ENCODE measurements at regions not wholly inside any gene's neighbourhood (a gene's known extent, or its start where the extent isn't known, plus 50 kb on each side); places are given as distances from the start of the nearest gene placed in this dataset.

DNA sequence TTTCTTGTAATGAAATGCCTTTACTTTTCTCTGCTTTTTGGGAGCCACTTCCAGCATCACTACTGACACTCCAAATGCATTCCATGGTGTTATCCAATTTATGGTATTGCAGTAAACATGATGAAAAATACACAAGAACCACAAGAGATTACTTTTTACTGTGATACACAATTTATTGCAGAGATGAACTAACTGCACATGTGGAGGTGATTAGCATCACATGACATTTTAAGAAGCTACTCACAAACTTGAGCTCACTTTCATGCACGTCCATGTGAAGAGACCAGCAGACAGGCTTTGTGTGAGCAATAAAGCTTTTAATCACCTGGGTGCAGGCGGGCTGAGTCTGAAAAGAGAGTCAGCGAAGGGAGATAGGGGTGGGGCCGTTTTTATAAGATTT, 780.5 kb upstream of the GOT2 start:
- CTCF ChIA-PET: no interaction called here
- TF ChIP-seq, protein P1, sequence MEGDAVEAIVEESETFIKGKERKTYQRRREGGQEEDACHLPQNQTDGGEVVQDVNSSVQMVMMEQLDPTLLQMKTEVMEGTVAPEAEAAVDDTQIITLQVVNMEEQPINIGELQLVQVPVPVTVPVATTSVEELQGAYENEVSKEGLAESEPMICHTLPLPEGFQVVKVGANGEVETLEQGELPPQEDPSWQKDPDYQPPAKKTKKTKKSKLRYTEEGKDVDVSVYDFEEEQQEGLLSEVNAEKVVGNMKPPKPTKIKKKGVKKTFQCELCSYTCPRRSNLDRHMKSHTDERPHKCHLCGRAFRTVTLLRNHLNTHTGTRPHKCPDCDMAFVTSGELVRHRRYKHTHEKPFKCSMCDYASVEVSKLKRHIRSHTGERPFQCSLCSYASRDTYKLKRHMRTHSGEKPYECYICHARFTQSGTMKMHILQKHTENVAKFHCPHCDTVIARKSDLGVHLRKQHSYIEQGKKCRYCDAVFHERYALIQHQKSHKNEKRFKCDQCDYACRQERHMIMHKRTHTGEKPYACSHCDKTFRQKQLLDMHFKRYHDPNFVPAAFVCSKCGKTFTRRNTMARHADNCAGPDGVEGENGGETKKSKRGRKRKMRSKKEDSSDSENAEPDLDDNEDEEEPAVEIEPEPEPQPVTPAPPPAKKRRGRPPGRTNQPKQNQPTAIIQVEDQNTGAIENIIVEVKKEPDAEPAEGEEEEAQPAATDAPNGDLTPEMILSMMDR (conservative IDR thresholded peaks at IDR 0.05; ENCODE audit: low read depth, low read length): no peak
- TF ChIP-seq EZH2 (IDR thresholded peaks at IDR 0.05; ENCODE audit: low read length, unreplicated experiment) (no peak), EZH2phosphoT487 (IDR thresholded peaks at IDR 0.05; ENCODE audit: borderline replicate concordance, low read length) (no peak)

DNA sequence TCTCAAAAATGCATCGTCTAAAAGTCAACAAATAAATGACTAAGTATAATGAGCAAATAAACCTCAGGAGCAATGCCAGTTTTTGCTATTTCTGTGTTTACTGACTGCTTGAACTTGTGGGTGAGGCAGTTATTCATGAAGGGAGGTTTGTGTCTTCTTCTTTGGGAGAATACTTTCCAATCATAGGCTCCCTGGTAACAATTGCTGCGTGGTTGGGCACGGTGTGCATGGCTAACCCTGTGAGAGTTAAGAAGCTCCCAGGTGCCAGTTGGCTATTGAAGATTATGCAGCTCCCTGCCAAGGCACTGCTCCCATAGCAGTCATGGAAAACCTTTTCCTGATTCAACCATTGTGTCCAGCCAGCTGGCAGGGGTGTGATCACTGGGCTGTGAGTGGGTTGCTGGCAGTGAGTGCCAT, 775.9 kb upstream of the GOT2 start:
- Histone ChIP-seq H3K4me1 (ENCODE audit: insufficient read depth, low read length) (peaks cover 13% of the 10 kb centered on the region), H3K9ac (ENCODE audit: low read length) (no peak overlapping the region), H3K36me3 (ENCODE audit: low read depth, low read length) (no peaks in the 10 kb centered on the region), H3K4me2 (ENCODE audit: low read length) (peak overlapping the region; percentile 42), H3K4me3 (ENCODE audit: low read length) (no peak overlapping the region; the same call in 1 of the 2 replicates), H3K9me3 (ENCODE audit: low read length) (no peaks in the 10 kb centered on the region), H4K20me1 (ENCODE audit: low read length) (no peaks in the 10 kb centered on the region), H3K9me2 (replicated peaks; ENCODE audit: low read length) (no peaks in the 10 kb centered on the region), H3K27ac (ENCODE audit: low read length) (peak overlapping the region; percentile 66), H2AFZ (ENCODE audit: low read length) (no peak overlapping the region), H3K27me3 (ENCODE audit: low read length) (no peaks in the 10 kb centered on the region), H3K79me2 (ENCODE audit: low read length) (no peaks in the 10 kb centered on the region), H3F3A (ENCODE audit: low read length, unreplicated experiment) (no peaks in the 10 kb centered on the region)
- TF ChIP-seq EZH2phosphoT487 (IDR thresholded peaks at IDR 0.05; ENCODE audit: borderline replicate concordance, low read length) (no peak), EZH2 (IDR thresholded peaks at IDR 0.05; ENCODE audit: low read length, unreplicated experiment) (no peak)
- TF ChIP-seq, protein P1 (conservative IDR thresholded peaks at IDR 0.05; ENCODE audit: low read depth, low read length): no peak
- intact Hi-C loops (cut with micrococcal nuclease): no loop called here
- ATAC-seq: peak; percentile 15
- no TSS peak for BruUV-seq (replicated peaks)
- ChIA-PET POLR2A (ENCODE audit: unreplicated experiment) (no interaction called here), CTCF (no interaction called here)
- DNase-seq: peak; percentile 85

More for the DNA sequence above, 780.5 kb upstream of the GOT2 start:
- no peak for ATAC-seq
- no peaks in the 10 kb centered on the region for H3K36me3 ChIP-seq (ENCODE audit: low read depth, low read length)
- no peak overlapping the region for H3K27ac ChIP-seq (ENCODE audit: low read length)
- H4K20me1 ChIP-seq (ENCODE audit: low read length): no peaks in the 10 kb centered on the region
- DNase-seq: no peak
- no peaks in the 10 kb centered on the region for H3K79me2 ChIP-seq (ENCODE audit: low read length)
- no peaks in the 10 kb centered on the region for H3K9me2 ChIP-seq (replicated peaks; ENCODE audit: low read length)
- no peaks in the 10 kb centered on the region for H3F3A ChIP-seq (ENCODE audit: low read length, unreplicated experiment)
- no peak overlapping the region for H3K9ac ChIP-seq (ENCODE audit: low read length)
- POLR2A ChIA-PET (ENCODE audit: unreplicated experiment): no interaction called here
- no peak overlapping the region for H3K4me3 ChIP-seq (ENCODE audit: low read length)
- H3K4me2 ChIP-seq (ENCODE audit: low read length): no peak overlapping the region
- no TSS peak for BruUV-seq (replicated peaks)
- H3K9me3 ChIP-seq (ENCODE audit: low read length): no peaks in the 10 kb centered on the region
- H3K4me1 ChIP-seq (ENCODE audit: insufficient read depth, low read length): peaks cover 10% of the 10 kb centered on the region
- no peak overlapping the region for H2AFZ ChIP-seq (ENCODE audit: low read length)
- intact Hi-C loops (cut with micrococcal nuclease): no loop called here
- no peaks in the 10 kb centered on the region for H3K27me3 ChIP-seq (ENCODE audit: low read length)

DNA sequence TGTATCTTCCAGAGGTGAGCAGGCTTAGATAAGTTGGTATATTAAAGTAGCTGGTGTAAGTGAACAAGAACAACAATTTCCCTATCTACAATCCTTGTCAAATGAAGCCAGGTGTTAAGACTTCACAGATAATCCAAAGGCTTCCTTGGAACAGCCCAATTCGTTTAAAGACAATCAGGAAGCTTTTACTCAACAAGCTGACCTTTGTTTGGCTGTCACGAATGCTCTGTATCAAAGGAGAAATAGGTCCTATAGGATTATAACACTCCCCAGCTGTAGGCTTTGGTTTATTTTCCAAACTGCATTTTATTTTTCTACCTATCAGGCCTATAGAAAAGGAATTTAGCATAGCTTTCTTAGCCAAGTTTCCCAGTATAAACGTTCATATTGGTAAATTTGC, 766.5 kb upstream of the GOT2 start:
- BruUV-seq (replicated peaks): no TSS peak
- ChIA-PET CTCF (no interaction called here), POLR2A (ENCODE audit: unreplicated experiment) (no interaction called here)
- H3K4me1 ChIP-seq (ENCODE audit: insufficient read depth, low read length): no peaks in the 10 kb centered on the region
- intact Hi-C loops (cut with micrococcal nuclease): no loop called here
- no peak overlapping the region for H3K4me2 ChIP-seq (ENCODE audit: low read length)
- H3K36me3 ChIP-seq (ENCODE audit: low read depth, low read length): no peaks in the 10 kb centered on the region
- no peak for TF ChIP-seq EZH2phosphoT487 (IDR thresholded peaks at IDR 0.05; ENCODE audit: borderline replicate concordance, low read length)
- TF ChIP-seq, protein P1 (conservative IDR thresholded peaks at IDR 0.05; ENCODE audit: low read depth, low read length): no peak
- no peak for TF ChIP-seq EZH2 (IDR thresholded peaks at IDR 0.05; ENCODE audit: low read length, unreplicated experiment)
- H3K9me3 ChIP-seq (ENCODE audit: low read length): no peaks in the 10 kb centered on the region
- no peak overlapping the region for H3K27ac ChIP-seq (ENCODE audit: low read length)
- ATAC-seq (no peak), DNase-seq (no peak)
- H3F3A ChIP-seq (ENCODE audit: low read length, unreplicated experiment): no peaks in the 10 kb centered on the region
- no peaks in the 10 kb centered on the region for H3K9me2 ChIP-seq (replicated peaks; ENCODE audit: low read length)
- no peaks in the 10 kb centered on the region for H4K20me1 ChIP-seq (ENCODE audit: low read length)
- H3K4me3 ChIP-seq (ENCODE audit: low read length): no peak overlapping the region
- no peaks in the 10 kb centered on the region for H3K79me2 ChIP-seq (ENCODE audit: low read length)
- 0 out of 2 replicates have a peak, but pooled peaks cover 4% of the 10 kb centered on the region for H3K27me3 ChIP-seq (ENCODE audit: low read length)
- no peak overlapping the region for H3K9ac ChIP-seq (ENCODE audit: low read length)
- no peak overlapping the region for H2AFZ ChIP-seq (ENCODE audit: low read length)

Measured in PC-3 (cell line).